ENCODE measurements at regions not wholly inside any gene's neighbourhood (a gene's known extent, or its start where the extent isn't known, plus 50 kb on each side); places are given as distances from the start of the nearest gene placed in this dataset.

- no peak for TF ChIP-seq POLR2A (IDR thresholded peaks at IDR 0.05)
- TF ChIP-seq CTCF (IDR thresholded peaks at IDR 0.05 in 4 of 5, conservative IDR thresholded peaks at IDR 0.05 in 1 of 5) = no peak
Observed at GRCh38 chrX:3420316-3420715, 73.9 kb upstream of the MXRA5 start.

Data from gastrocnemius medialis (tissue), 4 donors.